ENCODE measurements at regions not wholly inside any gene's neighbourhood (a gene's known extent, or its start where the extent isn't known, plus 50 kb on each side); places are given as distances from the start of the nearest gene placed in this dataset.

DNA sequence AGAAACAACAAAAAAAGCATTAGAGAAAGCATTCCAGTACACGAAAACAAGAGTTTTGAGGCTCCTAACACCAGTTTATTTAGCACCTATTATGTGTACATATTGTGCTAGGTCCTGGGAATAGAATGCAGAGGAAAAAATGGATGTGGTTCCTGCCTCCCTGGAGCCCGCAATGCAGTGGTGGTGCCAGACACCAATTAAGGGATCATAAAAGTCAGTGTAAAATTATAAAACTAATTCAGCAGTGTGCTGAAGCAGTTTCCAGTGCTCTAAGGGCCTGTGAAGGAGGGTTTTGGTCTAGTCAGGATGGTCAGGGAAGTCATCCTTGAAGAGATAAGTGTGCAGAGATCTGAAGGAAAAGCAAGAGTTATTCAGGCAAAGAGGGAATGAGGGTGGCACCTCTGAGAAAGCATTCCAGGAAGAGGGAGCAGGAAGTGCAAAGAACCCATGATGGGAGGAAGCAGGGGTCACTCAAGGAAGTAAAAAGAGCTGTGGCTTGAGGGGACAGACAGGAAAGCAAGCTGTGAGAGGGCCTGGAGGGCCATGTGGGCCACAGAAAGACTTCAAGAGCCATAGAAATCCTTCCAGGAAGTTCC lies 65.2 kb upstream of the IFNLR1 start:
- Histone ChIP-seq H3K36me3 (ENCODE audit: control insufficient read depth in 4 of 4, insufficient read depth in 4 of 4, low read length in 4 of 4) (no peaks in the 10 kb centered on the region), H3K27me3 (ENCODE audit: control insufficient read depth in 3 of 3, insufficient read depth in 3 of 3, low read length in 2 of 3) (peaks cover 0 to 2% (median 0%) of the 10 kb centered on the region in 3 donors), H3K27ac (ENCODE audit: low read depth in 1 of 2, low read length in 1 of 2) (no peak overlapping the region), H3K9me3 (ENCODE audit: control insufficient read depth in 4 of 4, insufficient read depth in 3 of 4, low read length in 3 of 4) (peaks cover 0 to 5% (median 0%) of the 10 kb centered on the region in 4 donors), H3K4me3 (no peak overlapping the region), H3K4me1 (ENCODE audit: control insufficient read depth in 5 of 5, insufficient read depth in 5 of 5, low read length in 5 of 5) (peaks cover 0 to 2% (median 0%) of the 10 kb centered on the region in 5 donors), H3K9ac (ENCODE audit: insufficient read depth in 1 of 2, low read length in 2 of 2) (no peak overlapping the region)
- DNase-seq (no peak), ATAC-seq (ENCODE audit: insufficient read depth, low FRiP score) (no peak)
- no peak for TF ChIP-seq CTCF (IDR thresholded peaks at IDR 0.05; ENCODE audit: control extremely low read depth, extremely low read depth)
- 92 to 94% methylated on average over 2 of the region's 2 CpGs for WGBS, 2 donors

- 69 to 89% methylated on average over 2 of the region's 2 CpGs for WGBS, 2 donors
- DNase-seq: no peak
- H3K9me3 ChIP-seq (ENCODE audit: control insufficient read depth in 4 of 4, insufficient read depth in 3 of 4, low read length in 3 of 4): peaks cover 0 to 4% (median 0%) of the 10 kb centered on the region in 4 donors
- no peaks in the 10 kb centered on the region for H3K36me3 ChIP-seq (ENCODE audit: control insufficient read depth in 4 of 4, insufficient read depth in 4 of 4, low read length in 4 of 4)
- H3K4me1 ChIP-seq (ENCODE audit: control insufficient read depth in 5 of 5, insufficient read depth in 5 of 5, low read length in 5 of 5): peaks cover 0 to 2% (median 0%) of the 10 kb centered on the region in 5 donors
- H3K4me3 ChIP-seq: no peak overlapping the region
- H3K27ac ChIP-seq (ENCODE audit: low read depth in 1 of 2, low read length in 1 of 2): no peak overlapping the region
- H3K9ac ChIP-seq (ENCODE audit: insufficient read depth in 1 of 2, low read length in 2 of 2): no peak overlapping the region
- no peak for TF ChIP-seq CTCF (IDR thresholded peaks at IDR 0.05; ENCODE audit: control extremely low read depth, extremely low read depth)
- ATAC-seq (ENCODE audit: insufficient read depth, low FRiP score): no peak
- H3K27me3 ChIP-seq (ENCODE audit: control insufficient read depth in 3 of 3, insufficient read depth in 3 of 3, low read length in 2 of 3): no peaks in the 10 kb centered on the region
Observed at GRCh38 chr1:24251501-24251900, 64.4 kb upstream of the IFNLR1 start.

DNA sequence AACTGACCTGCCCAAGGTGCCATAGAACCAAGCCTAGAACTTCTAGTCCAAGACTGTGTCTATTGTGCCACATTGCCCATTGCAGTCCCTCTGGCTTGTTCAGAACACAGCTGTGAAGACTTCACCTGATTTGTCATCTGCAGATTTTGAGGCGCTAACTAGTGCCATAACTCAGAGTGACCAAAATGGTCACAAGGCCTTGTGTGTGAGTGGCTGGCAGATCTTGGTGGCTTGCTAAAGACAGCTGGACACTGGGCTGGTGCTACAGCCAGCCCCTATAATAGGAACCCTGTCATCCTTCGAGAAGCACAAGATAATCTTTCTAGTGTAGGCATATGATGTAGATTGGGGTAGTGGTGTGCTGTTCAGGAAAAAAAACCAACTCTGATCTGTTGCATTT lies 63.7 kb upstream of the IFNLR1 start:
- Histone ChIP-seq H3K36me3 (ENCODE audit: control insufficient read depth in 4 of 4, insufficient read depth in 4 of 4, low read length in 4 of 4) (no peaks in the 10 kb centered on the region), H3K4me3 (no peak overlapping the region), H3K27me3 (ENCODE audit: control insufficient read depth in 3 of 3, insufficient read depth in 3 of 3, low read length in 2 of 3) (no peaks in the 10 kb centered on the region), H3K9me3 (ENCODE audit: control insufficient read depth in 4 of 4, insufficient read depth in 3 of 4, low read length in 3 of 4) (no peaks in the 10 kb centered on the region), H3K9ac (ENCODE audit: insufficient read depth in 1 of 2, low read length in 2 of 2) (no peak overlapping the region), H3K4me1 (ENCODE audit: control insufficient read depth in 5 of 5, insufficient read depth in 5 of 5, low read length in 5 of 5) (peaks cover 0 to 2% (median 0%) of the 10 kb centered on the region in 5 donors), H3K27ac (ENCODE audit: low read depth in 1 of 2, low read length in 1 of 2) (no peak overlapping the region)
- WGBS, 2 donors: 95 to 99% methylated on average over 2 of the region's 2 CpGs
- TF ChIP-seq CTCF (IDR thresholded peaks at IDR 0.05; ENCODE audit: control extremely low read depth, extremely low read depth): no peak
- DNase-seq (no peak), ATAC-seq (ENCODE audit: insufficient read depth, low FRiP score) (no peak)

DNA sequence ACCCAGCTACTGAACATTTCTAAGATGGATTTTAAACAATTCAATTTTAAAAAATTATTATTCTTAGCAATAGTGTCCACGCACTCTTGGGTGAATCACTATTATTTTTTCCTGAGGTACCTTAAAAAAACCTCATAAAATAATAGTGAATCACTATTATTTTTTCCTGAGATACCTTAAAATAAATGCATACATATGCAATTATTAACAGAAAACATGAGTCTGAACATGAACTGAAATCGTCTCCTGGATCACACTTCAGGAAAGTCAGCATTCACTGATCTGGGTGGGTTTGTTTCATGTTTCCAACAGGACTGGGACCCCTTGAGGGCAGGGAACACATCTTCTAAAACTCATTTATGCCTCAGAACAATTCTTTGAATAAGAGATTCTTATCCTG lies 63.1 kb upstream of the IFNLR1 start:
- Histone ChIP-seq H3K4me1 (ENCODE audit: control insufficient read depth in 5 of 5, insufficient read depth in 5 of 5, low read length in 5 of 5) (peaks cover 0 to 2% (median 0%) of the 10 kb centered on the region in 5 donors), H3K27me3 (ENCODE audit: control insufficient read depth in 3 of 3, insufficient read depth in 3 of 3, low read length in 2 of 3) (no peaks in the 10 kb centered on the region), H3K4me3 (no peak overlapping the region), H3K27ac (ENCODE audit: low read depth in 1 of 2, low read length in 1 of 2) (no peak overlapping the region), H3K9me3 (ENCODE audit: control insufficient read depth in 4 of 4, insufficient read depth in 3 of 4, low read length in 3 of 4) (no peaks in the 10 kb centered on the region), H3K9ac (ENCODE audit: insufficient read depth in 1 of 2, low read length in 2 of 2) (no peak overlapping the region), H3K36me3 (ENCODE audit: control insufficient read depth in 4 of 4, insufficient read depth in 4 of 4, low read length in 4 of 4) (no peaks in the 10 kb centered on the region)
- DNase-seq (no peak), ATAC-seq (ENCODE audit: insufficient read depth, low FRiP score) (no peak)
- TF ChIP-seq CTCF (IDR thresholded peaks at IDR 0.05; ENCODE audit: control extremely low read depth, extremely low read depth): no peak
- WGBS, 2 donors: 94 to 98% methylated on average over 2 of the region's 2 CpGs

Data from lung (tissue), 11 donors.